ENCODE measurements at regions not wholly inside any gene's neighbourhood (a gene's known extent, or its start where the extent isn't known, plus 50 kb on each side); places are given as distances from the start of the nearest gene placed in this dataset.
"Not testable (repeated sequence)": the region's sequence is repeated elsewhere in the genome, so short reads cannot be mapped to it uniquely, and the experiment has no call there.

DNA sequence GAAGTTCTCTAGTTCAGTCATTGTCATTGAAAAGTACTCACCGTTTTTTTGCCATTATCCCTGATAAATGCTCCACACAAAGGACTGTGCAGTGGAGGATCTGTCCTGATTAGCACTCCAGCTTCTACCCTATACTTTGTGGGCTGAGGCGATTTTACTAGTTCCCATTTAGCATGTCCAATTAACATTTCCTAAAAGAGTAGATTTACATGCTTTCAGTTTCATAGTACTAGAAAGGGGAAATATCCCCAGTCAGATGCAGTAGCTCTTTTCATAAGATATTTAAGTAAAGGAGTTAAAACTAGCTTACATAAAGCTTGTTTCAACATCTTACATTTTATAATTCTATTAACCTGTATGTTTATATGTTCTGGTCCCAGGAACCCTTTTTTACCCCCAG is 144.9 kb upstream of the APOOL start:
- not testable (repeated sequence) for H3K4me1 ChIP-seq (ENCODE audit: control insufficient read depth, insufficient read depth, low read length); H3K4me3 ChIP-seq (ENCODE audit: low read length); H3K9ac ChIP-seq (ENCODE audit: low read length); H3K27me3 ChIP-seq (replicated peaks; ENCODE audit: control insufficient read depth, insufficient read depth, low read length); H3K9me3 ChIP-seq (ENCODE audit: control insufficient read depth, low read length); DNase-seq (ENCODE audit: low read depth); H3K36me3 ChIP-seq (ENCODE audit: control insufficient read depth, insufficient read depth, low read length, severe bottlenecking)

DNA sequence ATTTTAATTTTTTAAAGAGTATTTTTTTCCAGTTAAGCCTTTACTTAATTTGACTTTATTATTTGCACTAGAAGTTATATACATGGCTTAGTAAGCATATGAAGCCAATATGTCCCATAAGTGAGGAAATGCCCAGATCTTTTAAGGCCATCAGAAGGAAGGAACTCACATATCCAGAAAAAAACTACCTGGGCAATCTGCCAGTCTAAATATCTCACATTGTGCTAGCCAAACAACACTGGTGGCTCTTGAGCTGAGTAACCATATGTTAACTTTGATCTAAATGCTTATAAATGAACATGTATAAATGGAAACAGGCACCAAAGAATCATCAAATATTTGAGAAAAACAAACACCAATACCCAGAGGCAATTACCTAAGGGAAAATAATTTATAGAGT is 138.6 kb upstream of the APOOL start:
- Histone ChIP-seq H3K4me1 (ENCODE audit: control insufficient read depth, insufficient read depth, low read length) (no peaks in the 10 kb centered on the region), H3K27me3 (replicated peaks; ENCODE audit: control insufficient read depth, insufficient read depth, low read length) (no peaks in the 10 kb centered on the region), H3K36me3 (ENCODE audit: control insufficient read depth, insufficient read depth, low read length, severe bottlenecking) (no peaks in the 10 kb centered on the region), H3K9ac (ENCODE audit: low read length) (no peak overlapping the region), H3K9me3 (ENCODE audit: control insufficient read depth, low read length) (no peaks in the 10 kb centered on the region), H3K4me3 (ENCODE audit: low read length) (no peak overlapping the region)
- DNase-seq (ENCODE audit: low read depth), result no peak

DNA sequence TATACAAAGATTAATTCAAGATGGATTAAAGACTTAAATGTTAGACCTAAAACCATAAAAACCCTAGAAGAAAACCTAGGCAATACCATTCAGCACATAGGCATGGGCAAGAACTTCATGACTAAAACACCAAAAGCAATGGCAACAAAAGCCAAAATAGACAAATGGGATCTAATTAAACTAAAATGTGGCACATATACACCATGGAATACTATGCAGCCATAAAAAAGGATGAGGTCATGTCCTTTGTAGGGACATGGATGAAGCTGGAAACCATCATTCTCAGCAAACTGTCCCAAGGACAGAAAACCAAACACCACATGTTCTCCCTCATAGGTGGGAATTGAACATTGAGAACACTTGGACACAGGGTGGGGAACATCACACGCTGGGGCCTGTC is 133.4 kb upstream of the APOOL start:
- not testable (repeated sequence) for H3K9me3 ChIP-seq (ENCODE audit: control insufficient read depth, low read length); H3K4me3 ChIP-seq (ENCODE audit: low read length); H3K27me3 ChIP-seq (replicated peaks; ENCODE audit: control insufficient read depth, insufficient read depth, low read length); H3K9ac ChIP-seq (ENCODE audit: low read length); DNase-seq (ENCODE audit: low read depth); H3K4me1 ChIP-seq (ENCODE audit: control insufficient read depth, insufficient read depth, low read length); H3K36me3 ChIP-seq (ENCODE audit: control insufficient read depth, insufficient read depth, low read length, severe bottlenecking)

GRCh38 chrX:84872160-84872771 is 131.4 kb upstream of the APOOL start:
- not testable (repeated sequence) for H3K36me3 ChIP-seq (ENCODE audit: control insufficient read depth, insufficient read depth, low read length, severe bottlenecking); H3K4me1 ChIP-seq (ENCODE audit: control insufficient read depth, insufficient read depth, low read length); H3K27me3 ChIP-seq (replicated peaks; ENCODE audit: control insufficient read depth, insufficient read depth, low read length); H3K9me3 ChIP-seq (ENCODE audit: control insufficient read depth, low read length); H3K9ac ChIP-seq (ENCODE audit: low read length); H3K4me3 ChIP-seq (ENCODE audit: low read length); DNase-seq (ENCODE audit: low read depth)

DNA sequence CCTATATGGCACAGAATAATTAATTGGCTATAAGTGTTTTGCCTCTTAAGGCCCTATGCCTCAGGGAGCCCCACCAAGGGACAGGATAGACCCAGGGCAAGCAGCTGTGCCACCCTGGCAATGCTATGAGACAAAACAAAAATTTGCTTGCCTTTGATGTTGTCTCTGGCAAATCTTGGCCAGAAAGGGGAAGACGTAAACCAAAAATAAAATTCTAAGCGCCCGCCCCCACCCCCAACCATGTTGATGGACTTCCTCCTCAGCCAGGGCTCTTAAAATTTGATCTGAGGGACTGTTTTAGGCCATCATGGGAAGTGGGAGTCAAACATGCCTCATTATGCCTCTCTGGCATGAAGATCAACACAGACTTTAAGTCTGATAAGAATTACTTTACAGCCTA is 130.5 kb upstream of the APOOL start:
- H3K9ac ChIP-seq (ENCODE audit: low read length), result no peak overlapping the region
- H3K36me3 ChIP-seq (ENCODE audit: control insufficient read depth, insufficient read depth, low read length, severe bottlenecking), result no peaks in the 10 kb centered on the region
- no peaks in the 10 kb centered on the region for H3K4me1 ChIP-seq (ENCODE audit: control insufficient read depth, insufficient read depth, low read length)
- H3K4me3 ChIP-seq (ENCODE audit: low read length), result no peak overlapping the region
- no peak for DNase-seq (ENCODE audit: low read depth)
- H3K27me3 ChIP-seq (replicated peaks; ENCODE audit: control insufficient read depth, insufficient read depth, low read length), result no peaks in the 10 kb centered on the region
- no peaks in the 10 kb centered on the region for H3K9me3 ChIP-seq (ENCODE audit: control insufficient read depth, low read length)

DNA sequence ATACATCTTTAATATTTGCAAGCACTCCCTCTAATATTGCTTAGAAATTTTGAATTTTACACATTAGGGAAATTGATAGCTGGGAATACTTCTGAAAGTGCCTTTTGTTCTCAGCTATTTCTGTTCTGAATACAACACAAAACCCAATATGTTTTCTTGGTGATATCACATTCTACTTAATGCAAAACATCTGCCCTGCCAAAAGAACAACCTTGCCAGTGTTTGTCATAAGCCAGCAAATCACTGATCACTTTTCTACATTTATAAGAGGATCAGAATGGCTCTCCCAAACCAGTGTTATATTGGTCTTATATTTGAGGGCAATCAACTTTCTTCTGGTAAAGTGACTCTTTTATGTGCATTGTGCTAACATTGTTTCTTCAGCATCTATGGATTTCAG is 126.8 kb upstream of the APOOL start:
- no peak overlapping the region for H3K9ac ChIP-seq (ENCODE audit: low read length)
- H3K4me1 ChIP-seq (ENCODE audit: control insufficient read depth, insufficient read depth, low read length), result no peaks in the 10 kb centered on the region
- no peak for DNase-seq (ENCODE audit: low read depth)
- H3K9me3 ChIP-seq (ENCODE audit: control insufficient read depth, low read length), result no peaks in the 10 kb centered on the region
- H3K36me3 ChIP-seq (ENCODE audit: control insufficient read depth, insufficient read depth, low read length, severe bottlenecking), result no peaks in the 10 kb centered on the region
- H3K4me3 ChIP-seq (ENCODE audit: low read length), result no peak overlapping the region
- H3K27me3 ChIP-seq (replicated peaks; ENCODE audit: control insufficient read depth, insufficient read depth, low read length), result no peaks in the 10 kb centered on the region

- H3K9me3 ChIP-seq (ENCODE audit: control insufficient read depth, low read length), result no peaks in the 10 kb centered on the region
- no peaks in the 10 kb centered on the region for H3K4me1 ChIP-seq (ENCODE audit: control insufficient read depth, insufficient read depth, low read length)
- DNase-seq (ENCODE audit: low read depth), result no peak
- H3K36me3 ChIP-seq (ENCODE audit: control insufficient read depth, insufficient read depth, low read length, severe bottlenecking), result no peaks in the 10 kb centered on the region
- H3K9ac ChIP-seq (ENCODE audit: low read length), result no peak overlapping the region
- no peak overlapping the region for H3K4me3 ChIP-seq (ENCODE audit: low read length)
- peaks cover 3% of the 10 kb centered on the region for H3K27me3 ChIP-seq (replicated peaks; ENCODE audit: control insufficient read depth, insufficient read depth, low read length)
Observed at GRCh38 chrX:84893897-84894296, 109.8 kb upstream of the APOOL start.

GRCh38 chrX:84907324-84907968 is 96.2 kb upstream of the APOOL start:
- Histone ChIP-seq H3K9ac (ENCODE audit: low read length) (peak overlapping the region; percentile 34), H3K36me3 (ENCODE audit: control insufficient read depth, insufficient read depth, low read length, severe bottlenecking) (no peaks in the 10 kb centered on the region), H3K27me3 (replicated peaks; ENCODE audit: control insufficient read depth, insufficient read depth, low read length) (no peaks in the 10 kb centered on the region), H3K9me3 (ENCODE audit: control insufficient read depth, low read length) (no peaks in the 10 kb centered on the region), H3K4me1 (ENCODE audit: control insufficient read depth, insufficient read depth, low read length) (peaks cover 9% of the 10 kb centered on the region), H3K4me3 (ENCODE audit: low read length) (no peak overlapping the region)
- DNase-seq (ENCODE audit: low read depth), result peak; percentile 55

DNA sequence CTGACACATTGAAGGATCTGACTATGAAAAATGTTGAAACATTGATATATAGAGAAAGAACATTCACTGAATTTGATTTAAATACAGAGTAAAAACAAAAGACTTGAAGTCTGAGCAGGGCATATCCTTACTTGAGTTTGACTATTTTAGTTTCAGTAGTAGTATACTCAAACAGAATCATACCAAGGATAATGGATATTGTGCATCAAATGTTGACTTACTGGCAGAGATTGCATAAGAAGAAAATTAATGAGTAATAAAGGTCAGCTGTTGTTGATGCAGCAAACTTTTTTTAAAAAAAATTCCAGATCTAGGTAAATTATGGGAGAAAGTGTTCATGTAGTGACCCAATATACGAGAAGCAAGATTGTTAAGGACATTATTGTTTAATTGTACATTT is 94.5 kb upstream of the APOOL start:
- no peak for DNase-seq (ENCODE audit: low read depth)
- Histone ChIP-seq H3K4me3 (ENCODE audit: low read length) (no peak overlapping the region), H3K27me3 (replicated peaks; ENCODE audit: control insufficient read depth, insufficient read depth, low read length) (no peaks in the 10 kb centered on the region), H3K4me1 (ENCODE audit: control insufficient read depth, insufficient read depth, low read length) (peaks cover 9% of the 10 kb centered on the region), H3K36me3 (ENCODE audit: control insufficient read depth, insufficient read depth, low read length, severe bottlenecking) (no peaks in the 10 kb centered on the region), H3K9ac (ENCODE audit: low read length) (no peak overlapping the region), H3K9me3 (ENCODE audit: control insufficient read depth, low read length) (no peaks in the 10 kb centered on the region)

GRCh38 chrX:84924624-84925023 is 79.1 kb upstream of the APOOL start:
- H3K4me1 ChIP-seq (ENCODE audit: control insufficient read depth, insufficient read depth, low read length), result no peaks in the 10 kb centered on the region
- H3K36me3 ChIP-seq (ENCODE audit: control insufficient read depth, insufficient read depth, low read length, severe bottlenecking), result no peaks in the 10 kb centered on the region
- peaks cover 12% of the 10 kb centered on the region for H3K9me3 ChIP-seq (ENCODE audit: control insufficient read depth, low read length)
- no peak overlapping the region for H3K4me3 ChIP-seq (ENCODE audit: low read length)
- no peak for DNase-seq (ENCODE audit: low read depth)
- H3K9ac ChIP-seq (ENCODE audit: low read length), result no peak overlapping the region
- no peaks in the 10 kb centered on the region for H3K27me3 ChIP-seq (replicated peaks; ENCODE audit: control insufficient read depth, insufficient read depth, low read length)

DNA sequence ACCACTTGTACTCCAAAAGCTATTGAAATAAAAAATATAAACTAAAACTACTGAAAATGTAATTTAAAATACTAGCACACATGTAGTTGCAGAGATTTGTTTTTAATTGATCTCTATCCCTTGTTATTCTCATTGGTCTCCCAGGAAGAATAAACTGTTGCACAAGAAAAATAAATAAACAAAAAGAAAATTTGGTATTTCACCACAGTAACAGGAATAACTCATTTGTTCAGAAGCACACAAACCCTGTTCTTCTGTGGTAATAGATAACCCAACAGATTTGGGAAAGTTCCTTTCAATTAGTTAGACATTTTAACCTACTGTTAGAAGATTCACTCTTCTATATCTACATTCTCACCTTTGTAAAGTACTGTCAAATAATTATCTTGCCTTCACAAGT is 70.9 kb upstream of the APOOL start:
- no peaks in the 10 kb centered on the region for H3K4me1 ChIP-seq (ENCODE audit: control insufficient read depth, insufficient read depth, low read length)
- H3K36me3 ChIP-seq (ENCODE audit: control insufficient read depth, insufficient read depth, low read length, severe bottlenecking), result no peaks in the 10 kb centered on the region
- no peak overlapping the region for H3K9ac ChIP-seq (ENCODE audit: low read length)
- no peak overlapping the region for H3K4me3 ChIP-seq (ENCODE audit: low read length)
- no peaks in the 10 kb centered on the region for H3K9me3 ChIP-seq (ENCODE audit: control insufficient read depth, low read length)
- no peaks in the 10 kb centered on the region for H3K27me3 ChIP-seq (replicated peaks; ENCODE audit: control insufficient read depth, insufficient read depth, low read length)
- no peak for DNase-seq (ENCODE audit: low read depth)
